HG03520 (cell line): ENCODE measurements at regions not wholly inside any gene's neighbourhood (a gene's known extent, or its start where the extent isn't known, plus 50 kb on each side); places are given as distances from the start of the nearest gene placed in this dataset.

Experiments used
- ATAC-seq: cut with Tn5 transposase; IDR thresholded peaks from one replicate; pipeline ENCODE4 v1.9.1; 2021; ENCODE audit warnings: mild to moderate bottlenecking, moderate library complexity; ENCODE audit not compliant: unreplicated experiment

- ATAC-seq: no peak
These were observed 226.8 kb upstream of the LNX1 start for GRCh38 chr4:53818104-53818503.

GRCh38 chr4:53816561-53816960 lies 225.3 kb upstream of the LNX1 start:
- ATAC-seq: no peak

GRCh38 chr4:53815281-53815680 lies 224.0 kb upstream of the LNX1 start:
- ATAC-seq: no peak

DNA sequence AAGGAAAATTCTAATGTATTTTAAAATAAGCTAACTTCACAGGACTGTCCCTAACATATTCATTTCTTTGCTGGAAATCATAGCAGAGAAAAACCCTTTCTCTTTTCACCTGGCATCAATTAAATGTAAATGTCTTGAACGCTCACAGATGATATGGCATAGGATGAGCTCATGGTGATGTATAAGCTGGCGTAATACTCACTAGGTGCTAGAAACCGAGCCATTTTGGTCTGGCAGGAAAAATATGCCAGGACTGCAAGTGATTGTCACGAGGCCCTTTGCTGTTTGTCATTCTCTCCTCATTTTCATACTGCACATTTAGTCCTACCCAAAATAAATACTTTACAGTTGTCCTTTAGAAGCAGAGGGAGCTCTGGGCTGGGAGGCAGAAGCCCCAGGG lies 222.7 kb upstream of the LNX1 start:
- ATAC-seq: no peak

DNA sequence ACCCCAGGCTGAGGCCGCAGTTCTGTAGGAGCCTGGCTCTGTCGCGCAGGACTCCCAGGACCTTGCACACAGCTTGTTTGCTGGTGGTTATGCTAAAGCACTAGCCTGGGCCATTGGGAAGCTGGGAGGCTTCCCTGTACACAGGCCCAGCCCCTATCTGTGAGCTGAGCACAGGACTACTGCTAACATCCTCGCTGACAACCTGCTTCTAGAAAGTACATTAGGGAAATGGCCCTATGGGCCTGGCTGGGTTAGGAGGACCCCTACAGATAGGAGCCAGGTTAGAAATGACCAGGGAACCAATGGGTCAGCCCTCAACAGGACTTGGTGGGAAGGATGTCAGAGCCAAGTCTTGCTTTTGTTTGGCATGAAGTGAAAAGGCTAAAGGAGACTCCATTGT lies 219.4 kb upstream of the LNX1 start:
- ATAC-seq: no peak

DNA sequence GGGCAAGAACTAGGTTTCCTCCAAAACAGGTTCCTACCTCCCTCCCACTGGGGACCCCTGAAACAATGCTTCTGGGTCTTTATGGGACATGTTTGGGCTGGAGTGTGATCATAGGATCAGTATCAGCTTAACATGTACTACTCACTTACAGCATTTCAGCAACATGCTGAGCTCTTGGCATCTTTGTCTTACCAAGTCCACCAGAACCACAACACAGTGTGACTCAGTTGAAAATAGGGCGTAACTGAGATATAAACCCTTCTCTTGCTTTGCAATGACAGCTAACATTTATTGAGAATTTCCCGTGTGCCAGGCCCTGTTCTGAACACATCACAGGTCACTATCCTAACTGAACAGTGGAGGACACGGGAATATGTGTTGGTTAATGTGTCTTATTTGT lies 218.5 kb upstream of the LNX1 start:
- no peak for ATAC-seq

DNA sequence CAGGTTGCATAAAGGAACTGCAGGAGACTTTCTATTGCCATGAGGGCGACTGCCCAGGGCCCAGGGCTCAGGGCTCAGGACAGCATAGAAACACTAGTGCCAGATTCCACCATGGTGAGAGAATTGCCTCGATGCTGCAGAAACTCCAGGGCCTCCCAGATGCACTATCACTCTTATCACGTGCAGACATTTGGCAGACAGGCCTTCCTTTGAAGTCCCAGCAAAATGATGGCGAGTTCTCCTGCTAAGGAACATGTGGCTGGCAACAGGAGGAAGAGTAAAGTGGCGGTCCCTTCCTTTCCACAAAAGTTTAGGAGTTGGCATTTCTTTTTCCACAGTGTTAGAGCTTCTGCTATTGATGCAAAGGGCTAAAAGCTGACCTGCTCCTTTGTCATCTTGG lies 214.0 kb upstream of the LNX1 start:
- ATAC-seq: no peak

GRCh38 chr4:53804719-53805118 lies 213.4 kb upstream of the LNX1 start:
- peak; percentile 58 for ATAC-seq

DNA sequence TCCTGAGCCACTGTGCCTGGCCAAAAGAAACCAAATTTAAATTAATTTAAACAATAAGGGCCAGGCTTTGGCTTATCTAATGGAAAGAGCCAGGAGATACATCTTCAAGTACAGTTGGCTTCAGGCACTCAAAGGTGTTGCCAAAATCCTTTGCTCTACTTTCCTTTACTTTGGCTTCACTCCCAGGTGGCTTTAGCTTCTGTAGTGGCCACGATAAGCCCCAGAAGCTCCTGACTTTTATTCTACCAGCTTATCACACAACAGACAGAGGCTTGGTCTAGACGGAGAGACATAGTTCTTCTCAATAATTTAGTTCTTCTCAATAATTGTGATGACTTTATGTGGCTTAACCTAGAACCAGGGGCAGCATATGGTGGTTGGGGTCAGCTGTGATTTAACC lies 211.2 kb upstream of the LNX1 start:
- no peak for ATAC-seq

- no peak for ATAC-seq
These were observed 210.1 kb upstream of the LNX1 start for GRCh38 chr4:53801373-53801772.

DNA sequence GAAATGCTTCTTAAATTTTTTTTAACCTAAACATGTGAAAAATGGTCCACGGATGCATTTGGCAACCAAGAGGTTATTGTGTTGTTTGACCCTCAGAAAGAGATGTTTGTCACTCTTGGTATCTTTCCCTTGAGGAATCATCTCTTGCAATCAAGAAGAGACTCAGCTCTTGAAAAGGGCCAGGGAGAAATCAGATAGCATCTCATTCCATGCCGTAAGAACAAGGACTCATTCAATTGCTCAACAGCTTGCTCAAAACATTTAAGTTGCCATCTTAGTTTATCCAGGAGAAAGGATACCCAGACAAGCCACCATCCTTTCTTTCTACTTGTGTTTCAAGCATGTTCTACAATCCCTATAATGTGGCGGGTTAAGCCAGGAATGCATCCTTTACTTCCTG lies 209.5 kb upstream of the LNX1 start:
- ATAC-seq: no peak

- ATAC-seq: no peak
These were observed 201.8 kb upstream of the LNX1 start for GRCh38 chr4:53793096-53793495.

DNA sequence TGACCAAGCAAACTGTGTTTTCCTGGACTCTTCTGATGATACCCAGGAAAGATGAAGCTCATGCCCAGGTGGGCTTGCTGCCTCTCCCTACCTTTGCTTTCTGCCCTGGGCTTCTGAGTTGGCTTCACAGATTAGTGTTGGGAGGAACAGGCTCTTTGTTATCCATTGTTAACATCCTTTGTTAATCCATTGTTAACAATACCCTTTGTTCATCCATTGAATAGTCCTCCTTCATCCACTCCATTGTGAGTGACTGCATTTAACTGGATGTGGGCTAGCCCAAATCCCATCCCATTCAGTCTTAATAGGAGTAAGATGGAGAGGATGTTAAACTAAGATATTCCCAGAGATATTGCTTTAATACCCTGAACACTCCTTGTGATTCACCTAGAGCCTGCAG lies 199.0 kb upstream of the LNX1 start:
- ATAC-seq: no peak

- ATAC-seq: no peak
These were observed 197.3 kb upstream of the LNX1 start for GRCh38 chr4:53788621-53789020.

DNA sequence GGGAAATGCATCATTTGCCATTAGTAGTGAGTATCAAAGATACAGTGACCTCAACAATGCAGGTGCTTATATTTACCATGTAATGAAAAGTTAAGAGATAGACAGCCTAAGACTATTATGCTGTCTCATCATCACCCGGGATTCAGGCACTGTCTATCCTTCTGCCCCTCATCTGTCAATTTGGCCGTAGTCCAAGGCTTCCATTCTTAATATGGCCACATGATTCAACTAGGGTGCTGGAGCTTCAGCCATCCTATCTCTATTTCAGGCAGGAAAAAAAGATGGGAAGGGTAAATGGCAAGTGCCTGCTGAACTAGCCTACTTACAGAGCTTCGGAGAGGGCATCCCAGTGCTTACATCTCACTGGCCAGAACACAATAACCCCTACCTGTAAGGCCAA lies 196.7 kb upstream of the LNX1 start:
- ATAC-seq: no peak

DNA sequence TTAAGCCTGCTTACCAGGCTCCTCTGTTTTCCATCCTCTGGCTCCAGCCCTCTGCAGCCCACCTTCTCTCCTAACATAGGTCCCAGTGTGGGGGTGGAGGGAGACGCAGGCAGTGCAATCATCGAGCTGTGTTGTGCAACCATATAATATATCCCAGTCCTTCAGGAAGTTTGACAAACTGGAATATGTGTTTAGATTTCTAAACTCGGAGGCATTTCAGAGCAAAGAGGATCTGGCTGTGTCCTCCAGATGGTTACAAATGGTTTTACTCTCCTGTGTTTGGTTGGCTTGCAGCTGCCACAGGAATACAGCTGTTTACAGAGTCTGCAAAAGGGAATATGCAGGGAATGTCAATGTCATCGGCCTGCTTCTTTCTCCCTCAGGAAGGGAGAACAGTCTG lies 195.3 kb upstream of the LNX1 start:
- no peak for ATAC-seq

DNA sequence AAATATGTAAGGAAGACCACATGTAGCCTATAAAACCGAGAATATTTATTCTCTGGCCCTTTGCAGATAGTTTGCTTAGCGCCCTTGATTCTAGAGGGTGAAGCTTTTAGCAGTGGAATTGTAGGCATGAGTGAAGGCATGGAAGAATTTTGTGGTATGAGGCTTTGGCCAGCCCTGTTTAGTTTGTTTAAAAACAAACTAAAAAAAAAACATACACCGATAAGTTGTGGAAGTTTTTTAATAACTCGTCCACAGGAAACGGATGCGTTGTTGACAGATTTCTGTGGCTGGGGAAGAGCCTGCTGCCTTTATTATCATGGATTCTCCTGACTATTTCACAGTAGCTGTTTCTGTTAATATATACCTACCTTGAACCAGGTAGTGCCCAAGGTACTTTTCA lies 194.7 kb upstream of the LNX1 start:
- ATAC-seq: no peak

GRCh38 chr4:53784112-53784511 lies 192.8 kb upstream of the LNX1 start:
- ATAC-seq: no peak

GRCh38 chr4:53783208-53783859 lies 192.0 kb upstream of the LNX1 start:
- no peak for ATAC-seq

DNA sequence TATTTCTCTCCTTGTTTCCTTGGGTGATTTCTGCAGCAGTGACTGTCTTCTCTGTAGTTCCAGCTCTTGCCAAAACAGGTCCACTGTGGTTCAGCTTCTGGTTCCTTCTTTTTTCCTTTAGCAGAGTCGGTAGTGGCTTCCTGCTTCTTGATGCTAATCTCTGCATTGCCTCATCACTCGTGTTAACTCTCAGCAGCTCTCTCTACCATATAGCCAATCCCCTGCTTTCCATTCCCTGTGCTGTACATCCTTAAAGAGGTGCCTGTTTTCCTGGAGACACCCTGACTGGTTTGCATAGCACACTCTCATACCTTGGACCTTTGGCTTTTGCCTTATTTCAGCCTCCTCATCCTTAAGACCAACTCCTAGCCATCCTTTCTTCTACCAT lies 191.2 kb upstream of the LNX1 start:
- ATAC-seq: no peak

GRCh38 chr4:53781629-53782457 lies 190.6 kb upstream of the LNX1 start:
- ATAC-seq: no peak

DNA sequence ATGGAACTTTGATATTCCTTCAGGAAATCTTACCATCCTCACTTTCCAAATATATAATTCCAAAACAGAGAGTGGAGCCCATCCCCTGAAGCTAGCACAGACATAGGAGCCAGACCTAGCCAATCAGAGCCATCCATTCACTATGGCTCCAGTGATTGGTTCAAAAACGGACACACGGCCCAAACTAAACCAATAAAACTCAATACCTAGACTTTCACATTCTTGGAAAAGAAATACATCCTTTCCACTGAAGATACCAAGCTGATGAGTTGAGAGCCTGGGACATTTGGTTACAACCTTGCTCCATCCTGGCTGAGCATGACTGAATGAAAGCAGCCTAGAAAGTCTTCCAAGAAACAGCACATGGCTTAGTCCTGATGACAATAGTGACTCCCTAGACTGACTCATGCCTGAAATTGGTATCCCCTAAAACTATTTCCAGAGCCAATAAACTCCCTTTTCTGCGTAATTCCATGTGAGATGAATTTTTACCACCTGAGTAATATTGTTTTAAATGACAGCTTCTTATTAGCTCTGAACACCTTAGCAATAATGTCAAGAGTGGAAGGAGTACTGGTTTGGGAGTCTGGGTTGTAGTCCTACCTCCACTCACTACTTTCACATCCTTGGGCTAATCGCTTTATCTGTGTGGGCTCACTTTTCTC lies 189.6 kb upstream of the LNX1 start:
- ATAC-seq: no peak
